CD4-positive, alpha-beta T cell treated with Interleukin-6 at 100 ng/mL for 8 hours (primary cell): ENCODE measurements at regions not wholly inside any gene's neighbourhood (a gene's known extent, or its start where the extent isn't known, plus 50 kb on each side); places are given as distances from the start of the nearest gene placed in this dataset.
"Not testable (repeated sequence)": the region's sequence is repeated elsewhere in the genome, so short reads cannot be mapped to it uniquely, and the experiment has no call there.

ENCODE experiments used
- DNase-seq: peaks from one replicate; pipeline ENCODE4 v3.0.0-alpha.2; 2020; ENCODE audit warnings: mixed read lengths, low spot score

GRCh38 chr7:29649876-29650275, 86.2 kb downstream of the PRR15 start:
- no peak for DNase-seq

GRCh38 chr7:29651477-29651876, 87.8 kb downstream of the PRR15 start:
- no peak for DNase-seq

- no peak for DNase-seq
Measured at GRCh38 chr7:29652556-29652955, 88.9 kb downstream of the PRR15 start.

GRCh38 chr7:29654340-29654739, 90.7 kb downstream of the PRR15 start:
- DNase-seq, result not testable (repeated sequence)

GRCh38 chr7:29657288-29657687, 93.7 kb downstream of the PRR15 start:
- DNase-seq, result no peak

GRCh38 chr7:29657856-29658255, 94.2 kb downstream of the PRR15 start:
- no peak for DNase-seq

- DNase-seq, result not testable (repeated sequence)
Measured at GRCh38 chr7:29659213-29659612, 95.6 kb downstream of the PRR15 start.

GRCh38 chr7:29662899-29663298, 99.3 kb downstream of the PRR15 start:
- not testable (repeated sequence) for DNase-seq

- not testable (repeated sequence) for DNase-seq
Measured at GRCh38 chr7:29664999-29665398, 101.4 kb downstream of the PRR15 start.

GRCh38 chr7:29667096-29667669, 103.5 kb downstream of the PRR15 start:
- DNase-seq, result not testable (repeated sequence)

GRCh38 chr7:29671286-29671685, 107.7 kb downstream of the PRR15 start:
- DNase-seq, result not testable (repeated sequence)

GRCh38 chr7:29673635-29674034, 110.0 kb downstream of the PRR15 start:
- DNase-seq, result not testable (repeated sequence)

GRCh38 chr7:29674626-29675025, 111.0 kb downstream of the PRR15 start:
- DNase-seq, result not testable (repeated sequence)

- DNase-seq, result not testable (repeated sequence)
Measured at GRCh38 chr7:29677254-29677653, 113.6 kb downstream of the PRR15 start.

GRCh38 chr7:29679963-29680362, 116.3 kb downstream of the PRR15 start:
- not testable (repeated sequence) for DNase-seq

GRCh38 chr7:29680601-29681000, 117.0 kb downstream of the PRR15 start:
- DNase-seq, result not testable (repeated sequence)

GRCh38 chr7:29684151-29684786, 120.6 kb downstream of the PRR15 start:
- DNase-seq, result not testable (repeated sequence)

- peak; percentile 1 for DNase-seq
Measured at GRCh38 chr7:29684787-29685650, 121.3 kb upstream of the WIPF3 start.

- not testable (repeated sequence) for DNase-seq
Measured at GRCh38 chr7:29685651-29686271, 120.5 kb upstream of the WIPF3 start.

- DNase-seq, result not testable (repeated sequence)
Measured at GRCh38 chr7:29690510-29690909, 115.8 kb upstream of the WIPF3 start.

GRCh38 chr7:29696402-29696801, 109.9 kb upstream of the WIPF3 start:
- not testable (repeated sequence) for DNase-seq

GRCh38 chr7:29699723-29700122, 106.6 kb upstream of the WIPF3 start:
- not testable (repeated sequence) for DNase-seq
